HUES64 (cell line): ENCODE measurements at regions not wholly inside any gene's neighbourhood (a gene's known extent, or its start where the extent isn't known, plus 50 kb on each side); places are given as distances from the start of the nearest gene placed in this dataset.

Experiments used
- H3K27ac ChIP-seq: 2 replicates; pipeline ENCODE4 v1.7.0; 2013; ENCODE audit warnings: low read depth, low read length, inconsistent platforms
- H3K27me3 ChIP-seq: 2 replicates; pipeline ENCODE4 v1.6.1; 2013; ENCODE audit warnings: mild to moderate bottlenecking, low read length; ENCODE audit not compliant: insufficient read depth
- H3K36me3 ChIP-seq: 2 replicates; pipeline ENCODE4 v1.6.1; 2013; ENCODE audit warnings: mild to moderate bottlenecking, low read length; ENCODE audit not compliant: insufficient read depth
- H3K4me1 ChIP-seq: 2 replicates; pipeline ENCODE4 v1.6.1; 2013; ENCODE audit warnings: mild to moderate bottlenecking, low read length, moderate library complexity; ENCODE audit not compliant: insufficient read depth
- H3K4me3 ChIP-seq: 2 replicates; pipeline ENCODE4 v1.5.1; 2013; ENCODE audit warnings: mild to moderate bottlenecking, low read length, moderate library complexity
- H3K9ac ChIP-seq: 2 replicates; pipeline ENCODE4 v1.6.1; 2013; ENCODE audit warnings: mild to moderate bottlenecking, low read depth, low read length
- H3K9me3 ChIP-seq: 2 replicates; pipeline ENCODE4 v1.6.1; 2013; ENCODE audit warnings: low read depth, low read length; ENCODE audit not compliant: insufficient read depth
- WGBS: fragments of 150-250, 120-280 bp; methylation state at CpG from one replicate; pipeline ENCODE4 v1.1.7; 2013; ENCODE audit warnings: missing lambda C conversion rate; 5-methylcytosine and 5-hydroxymethylcytosine counted together

DNA sequence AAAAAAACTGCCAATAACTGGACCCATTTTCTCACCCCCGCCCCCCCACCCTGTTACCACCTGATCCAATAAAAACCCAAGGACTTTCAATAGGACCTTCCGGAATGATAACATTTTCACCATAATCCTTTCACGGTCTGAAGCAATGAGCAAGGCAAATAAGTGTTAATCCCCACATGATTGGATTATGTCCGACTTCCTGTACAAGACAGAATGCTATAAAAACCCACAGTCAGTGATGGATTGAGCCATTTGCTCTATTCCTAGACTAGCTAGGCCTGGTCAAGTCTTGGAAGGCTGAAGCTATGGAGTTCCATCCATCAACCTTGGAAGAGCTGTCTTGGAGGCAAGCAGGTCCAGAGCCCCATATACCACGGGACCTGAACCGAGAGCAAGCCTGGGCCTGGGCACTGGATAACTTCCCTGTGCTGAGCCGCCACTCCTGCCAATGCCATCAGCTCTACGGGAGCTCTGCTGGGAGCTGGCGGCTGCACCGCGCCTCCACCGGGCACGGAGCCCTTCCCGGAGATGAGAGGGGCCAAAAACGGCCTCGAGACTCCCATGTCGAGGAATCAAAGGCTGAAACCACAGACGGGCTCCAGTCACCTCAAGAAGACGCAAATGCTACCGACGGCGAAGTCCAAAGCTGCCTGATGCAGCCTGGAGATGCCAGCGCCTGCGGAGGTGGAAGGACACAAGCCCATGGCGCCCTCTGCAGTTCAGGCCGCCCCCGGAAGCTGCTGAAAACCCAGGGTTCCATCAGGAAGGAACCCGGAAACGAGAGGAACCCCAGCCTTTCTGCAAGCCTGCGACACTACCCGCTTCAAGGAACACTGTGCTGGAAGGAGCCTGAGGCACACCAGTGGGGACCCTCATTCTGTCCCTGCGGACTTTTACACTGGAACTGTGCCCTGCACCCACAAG, 69.2 kb downstream of the ANXA2R start:
- Histone ChIP-seq H3K9me3 (no peaks in the 10 kb centered on the region), H3K27ac (no peak overlapping the region), H3K36me3 (no peaks in the 10 kb centered on the region), H3K27me3 (no peaks in the 10 kb centered on the region), H3K4me1 (no peaks in the 10 kb centered on the region), H3K9ac (no peak overlapping the region), H3K4me3 (no peak overlapping the region)
- WGBS: 85% methylated on average over 31 of the region's 32 CpGs

DNA sequence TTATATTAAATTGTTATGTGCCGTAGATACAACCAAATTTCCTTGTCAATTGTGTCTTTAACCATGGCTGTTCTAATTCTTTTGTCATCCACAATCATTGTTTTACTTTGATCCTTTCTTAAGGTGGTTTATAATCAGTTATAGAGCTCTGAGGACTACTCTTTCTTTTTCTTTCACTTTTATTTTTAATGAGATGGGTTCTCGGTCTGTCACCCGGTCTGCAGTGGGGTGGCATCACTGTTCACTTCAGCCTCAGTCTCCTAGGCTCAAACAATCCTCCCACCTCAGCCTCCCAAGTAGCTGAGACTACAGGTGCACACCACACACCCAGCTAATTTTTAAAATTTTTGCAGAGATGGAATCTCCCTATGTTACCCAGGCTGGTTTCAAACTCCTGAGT, 74.2 kb downstream of the ANXA2R start:
- Histone ChIP-seq H3K27me3 (no peaks in the 10 kb centered on the region), H3K9me3 (no peaks in the 10 kb centered on the region), H3K4me1 (no peaks in the 10 kb centered on the region), H3K27ac (no peak overlapping the region), H3K4me3 (no peak overlapping the region), H3K9ac (no peak overlapping the region), H3K36me3 (no peaks in the 10 kb centered on the region)
- 68% methylated on average over 2 of the region's 3 CpGs for WGBS

DNA sequence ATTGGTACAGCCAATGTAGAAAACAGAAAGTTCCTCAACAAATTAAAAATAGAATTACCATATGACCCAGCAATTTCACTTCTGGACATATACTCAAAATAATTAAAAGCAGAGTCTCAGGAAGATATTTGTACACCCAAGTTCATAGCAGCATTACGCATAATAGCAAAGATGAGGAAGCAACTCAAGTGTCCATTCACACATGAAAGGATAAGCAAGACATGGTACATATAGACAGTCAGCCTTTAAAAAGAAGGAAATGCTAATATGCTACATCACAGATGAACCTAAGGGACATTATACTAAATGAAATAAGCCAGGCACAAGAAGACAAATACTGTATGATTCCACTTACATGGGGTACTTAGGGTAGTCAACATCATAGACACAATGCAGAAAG, 76.7 kb downstream of the ANXA2R start:
- H3K27ac ChIP-seq: no peak overlapping the region
- H3K27me3 ChIP-seq: no peaks in the 10 kb centered on the region
- WGBS: 95% methylated on average over 1 of the region's 1 CpG
- no peaks in the 10 kb centered on the region for H3K36me3 ChIP-seq
- no peaks in the 10 kb centered on the region for H3K4me1 ChIP-seq
- H3K4me3 ChIP-seq: no peak overlapping the region
- no peaks in the 10 kb centered on the region for H3K9me3 ChIP-seq
- no peak overlapping the region for H3K9ac ChIP-seq

DNA sequence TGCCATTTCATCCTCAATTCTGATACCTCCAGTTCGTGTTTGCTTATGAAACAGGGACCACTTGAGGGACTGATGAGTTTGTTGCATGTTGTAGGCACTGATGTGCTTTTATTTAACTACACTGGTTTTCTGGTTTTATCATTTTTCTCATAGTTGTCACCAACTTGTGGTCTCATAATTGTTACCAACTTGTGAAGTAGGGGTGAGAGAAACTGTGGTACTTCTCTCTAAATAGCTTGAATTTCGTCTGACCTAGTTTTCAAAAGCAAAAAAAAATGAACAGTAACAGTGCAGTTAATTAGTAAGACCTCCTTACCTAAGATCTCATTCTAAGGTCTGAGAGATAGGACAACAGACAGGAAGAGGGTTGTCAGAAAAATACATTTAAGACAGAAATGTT, 78.0 kb downstream of the ANXA2R start:
- WGBS: 95% methylated on average over 2 of the region's 2 CpGs
- H3K27me3 ChIP-seq: no peaks in the 10 kb centered on the region; the same call in 1 of the 2 replicates
- H3K36me3 ChIP-seq: no peaks in the 10 kb centered on the region
- no peak overlapping the region for H3K9ac ChIP-seq
- no peak overlapping the region for H3K27ac ChIP-seq
- no peaks in the 10 kb centered on the region for H3K4me1 ChIP-seq
- H3K4me3 ChIP-seq: no peak overlapping the region
- no peaks in the 10 kb centered on the region for H3K9me3 ChIP-seq

DNA sequence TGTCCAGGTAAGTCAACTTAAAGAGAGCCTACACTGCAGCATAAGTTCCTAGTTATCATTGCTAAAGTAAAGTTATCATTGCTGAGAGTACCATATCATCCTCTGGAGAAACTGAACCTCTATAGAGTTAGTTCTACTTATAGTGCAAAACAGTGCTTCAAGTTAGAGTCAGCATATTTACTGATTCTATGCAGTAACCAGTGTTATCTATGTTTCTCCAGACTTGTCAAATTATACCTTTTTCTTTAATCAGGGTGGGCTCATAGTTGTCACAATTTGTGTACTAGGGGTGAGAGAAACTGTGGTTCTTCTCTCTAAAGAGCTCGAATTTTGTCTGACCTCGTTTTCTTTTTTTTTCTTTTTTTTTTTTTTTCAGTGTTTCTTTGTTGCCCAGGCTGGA, 79.6 kb downstream of the ANXA2R start:
- Histone ChIP-seq H3K4me3 (no peak overlapping the region), H3K4me1 (no peaks in the 10 kb centered on the region), H3K36me3 (no peaks in the 10 kb centered on the region), H3K9ac (no peak overlapping the region), H3K27ac (no peak overlapping the region), H3K27me3 (no peaks in the 10 kb centered on the region; the same call in 1 of the 2 replicates), H3K9me3 (no peaks in the 10 kb centered on the region)
- WGBS: 93% methylated on average over 2 of the region's 2 CpGs

DNA sequence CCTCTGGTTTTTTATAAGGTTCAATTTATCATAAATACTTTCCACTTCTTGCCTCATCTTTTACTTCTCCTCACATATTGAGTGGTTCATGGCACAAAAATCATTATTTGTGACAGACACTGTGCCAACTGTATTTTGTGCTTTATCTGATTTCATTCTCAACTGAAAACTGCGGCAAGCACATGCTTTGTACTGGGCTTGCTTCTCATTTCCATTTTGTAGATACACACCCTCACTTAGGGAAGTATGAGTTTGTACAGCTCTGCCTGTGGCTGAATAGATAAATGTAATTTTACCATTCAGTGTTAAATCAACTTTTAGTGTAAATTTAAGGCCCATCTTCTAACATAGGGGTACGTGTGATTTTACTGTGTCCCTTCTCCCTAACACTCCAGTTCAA, 83.6 kb downstream of the ANXA2R start:
- Histone ChIP-seq H3K36me3 (no peaks in the 10 kb centered on the region), H3K9ac (no peak overlapping the region), H3K27ac (no peak overlapping the region), H3K4me1 (no peaks in the 10 kb centered on the region), H3K4me3 (no peak overlapping the region), H3K27me3 (no peaks in the 10 kb centered on the region; the same call in 1 of the 2 replicates), H3K9me3 (peaks cover 6% of the 10 kb centered on the region)
- 90% methylated on average over 2 of the region's 2 CpGs for WGBS

DNA sequence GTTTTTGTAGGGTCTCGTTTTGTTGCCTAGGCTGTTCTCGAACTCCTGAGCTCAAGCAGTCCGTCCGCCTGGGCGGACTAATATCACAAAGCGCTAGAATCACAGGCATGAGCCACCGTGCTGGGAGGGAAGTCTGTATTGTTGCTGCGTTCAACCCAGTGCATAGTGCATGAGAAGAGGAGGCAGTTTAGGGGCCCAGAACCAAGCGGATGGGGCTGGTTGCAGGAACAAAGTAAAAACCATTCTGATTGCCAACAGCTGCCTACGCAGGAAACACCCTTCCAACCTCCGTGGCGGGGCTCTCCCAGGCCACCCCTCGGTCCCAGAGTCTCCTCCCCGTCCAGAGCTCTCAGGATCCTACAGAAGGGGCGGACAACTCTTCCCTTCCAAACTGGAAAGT, 87.1 kb downstream of the ANXA2R start:
- H3K9me3 ChIP-seq: peaks cover 15% of the 10 kb centered on the region
- no peak overlapping the region for H3K4me3 ChIP-seq
- H3K9ac ChIP-seq: no peak overlapping the region
- H3K4me1 ChIP-seq: 0 out of 2 replicates have a peak, but pooled peaks cover 4% of the 10 kb centered on the region
- no peak overlapping the region for H3K27ac ChIP-seq
- 91% methylated on average over 15 of the region's 15 CpGs for WGBS
- no peaks in the 10 kb centered on the region for H3K36me3 ChIP-seq
- no peaks in the 10 kb centered on the region; the same call in 1 of the 2 replicates for H3K27me3 ChIP-seq

DNA sequence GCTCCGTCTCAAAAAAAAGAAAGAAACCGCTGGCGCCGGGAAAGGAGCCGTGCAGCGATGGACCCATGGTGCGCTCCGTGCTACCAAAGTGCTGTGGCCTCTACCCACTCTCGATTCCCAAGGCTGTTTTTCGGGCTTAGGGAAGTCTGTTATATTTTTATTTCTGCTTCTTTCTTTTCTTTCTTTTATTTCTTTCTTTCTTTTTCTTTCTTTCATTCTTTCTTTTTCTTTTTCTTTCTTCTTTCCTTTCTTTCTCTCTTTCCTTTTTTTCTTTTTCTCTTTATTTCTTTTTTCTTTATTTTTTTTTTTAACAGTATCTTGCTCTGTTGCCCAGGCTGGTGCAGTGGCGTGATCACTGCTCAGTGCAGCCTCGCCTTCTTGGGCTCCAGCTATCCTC, 87.5 kb downstream of the ANXA2R start:
- Histone ChIP-seq H3K27me3 (no peaks in the 10 kb centered on the region; the same call in 1 of the 2 replicates), H3K27ac (no peak overlapping the region), H3K36me3 (no peaks in the 10 kb centered on the region), H3K4me3 (no peak overlapping the region), H3K9ac (no peak overlapping the region), H3K9me3 (peaks cover 15% of the 10 kb centered on the region), H3K4me1 (0 out of 2 replicates have a peak, but pooled peaks cover 4% of the 10 kb centered on the region)
- WGBS: 98% methylated on average over 12 of the region's 12 CpGs

DNA sequence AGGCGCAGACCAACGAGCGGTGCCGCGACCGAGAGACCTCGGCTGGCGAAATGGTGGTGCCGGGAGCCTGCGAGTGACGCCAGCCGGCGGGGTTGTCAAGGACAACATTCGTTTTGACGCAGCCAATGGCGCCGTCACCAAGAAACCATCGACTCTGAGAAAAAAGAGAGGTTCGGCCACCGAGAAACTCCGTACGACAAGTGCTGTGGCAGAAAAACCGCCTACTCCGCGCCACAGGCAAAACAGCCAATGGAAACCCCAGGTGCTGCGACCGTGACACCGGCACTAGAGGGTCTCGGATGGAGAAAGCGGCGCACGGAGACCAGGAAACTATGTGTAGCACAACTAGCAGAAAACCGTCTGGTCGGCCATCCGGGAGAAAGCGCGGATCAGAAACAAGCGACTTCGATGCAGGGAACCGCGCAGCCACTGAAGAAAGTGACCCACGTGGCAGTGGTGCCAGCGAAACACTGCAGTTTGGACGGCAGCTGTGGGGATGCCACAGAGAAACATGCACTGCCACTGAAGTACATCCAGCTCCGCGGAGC, 88.8 kb downstream of the ANXA2R start:
- no peak overlapping the region for H3K27ac ChIP-seq
- WGBS: 97% methylated on average over 46 of the region's 46 CpGs
- H3K4me1 ChIP-seq: 0 out of 2 replicates have a peak, but pooled peaks cover 4% of the 10 kb centered on the region
- no peak overlapping the region for H3K9ac ChIP-seq
- H3K36me3 ChIP-seq: no peaks in the 10 kb centered on the region
- no peak overlapping the region for H3K4me3 ChIP-seq
- H3K27me3 ChIP-seq: no peaks in the 10 kb centered on the region
- H3K9me3 ChIP-seq: peaks cover 15% of the 10 kb centered on the region

DNA sequence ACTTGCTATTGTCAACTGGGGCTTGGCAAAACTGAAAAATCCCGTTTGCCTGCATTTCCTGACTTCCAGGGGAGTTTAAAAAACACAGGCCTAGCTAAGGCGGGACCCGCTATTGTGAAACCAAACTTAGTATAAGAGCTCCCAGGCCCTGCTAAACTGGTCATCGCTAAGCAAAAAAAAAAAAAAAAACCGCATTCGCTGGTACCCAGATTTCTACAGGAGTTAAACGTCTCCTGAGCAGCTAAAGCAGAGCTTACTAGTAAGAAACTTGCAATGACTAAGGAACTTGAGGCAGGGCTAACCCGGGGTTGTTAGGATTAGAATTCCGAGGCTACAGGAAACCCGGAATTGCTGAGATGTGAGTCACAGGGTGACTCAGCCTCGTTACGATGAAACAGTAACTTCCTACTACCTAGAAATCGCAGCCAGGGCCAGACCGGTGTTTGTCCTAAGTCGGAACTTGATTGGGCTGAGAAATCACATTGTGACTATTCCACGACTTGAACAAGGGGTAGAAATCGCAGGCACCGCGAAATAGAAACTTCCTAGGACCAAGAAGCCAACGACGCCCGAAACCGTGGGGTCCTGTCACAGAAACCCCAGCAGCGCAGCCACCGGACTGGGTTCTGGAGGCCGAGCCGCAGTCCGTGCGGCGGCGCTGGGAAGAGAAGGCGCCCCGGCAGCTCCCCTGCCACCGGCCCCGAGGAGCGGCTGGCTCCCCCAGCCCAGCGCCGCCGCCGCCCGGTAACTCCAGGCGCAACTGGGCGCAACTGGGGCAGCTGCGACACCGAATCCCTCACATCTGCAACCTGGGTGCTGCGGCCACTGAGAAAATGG, 89.4 kb downstream of the ANXA2R start:
- H3K4me1 ChIP-seq: 0 out of 2 replicates have a peak, but pooled peaks cover 4% of the 10 kb centered on the region
- H3K9ac ChIP-seq: 0 out of 2 replicates have a peak overlapping the region, but pooled peaks have one; percentile 31
- H3K4me3 ChIP-seq: no peak overlapping the region
- no peaks in the 10 kb centered on the region for H3K36me3 ChIP-seq
- 91% methylated on average over 46 of the region's 46 CpGs for WGBS
- H3K27ac ChIP-seq: peak overlapping the region; percentile 41
- H3K9me3 ChIP-seq: peaks cover 15% of the 10 kb centered on the region
- no peaks in the 10 kb centered on the region for H3K27me3 ChIP-seq

DNA sequence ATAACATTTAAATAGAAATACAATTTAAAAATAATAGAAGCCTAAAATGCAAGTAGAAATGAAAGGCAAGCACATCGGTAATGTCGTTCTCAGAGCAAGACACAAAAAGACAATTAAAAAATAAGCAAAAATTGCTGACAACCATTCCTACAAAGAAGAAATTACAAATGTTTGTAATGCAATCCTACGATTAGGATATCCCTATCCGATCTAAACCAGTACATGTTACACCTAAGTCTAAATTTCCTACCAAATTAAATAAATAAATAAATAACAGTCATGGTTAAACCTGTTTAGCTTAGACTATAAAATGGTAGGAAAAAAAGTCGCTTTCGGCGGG, 90.0 kb downstream of the ANXA2R start:
- Histone ChIP-seq H3K4me3 (no peak overlapping the region), H3K4me1 (0 out of 2 replicates have a peak, but pooled peaks cover 4% of the 10 kb centered on the region), H3K27me3 (no peaks in the 10 kb centered on the region), H3K36me3 (no peaks in the 10 kb centered on the region), H3K27ac (peak overlapping the region; percentile 41; the same call in 1 of the 2 replicates), H3K9ac (0 out of 2 replicates have a peak overlapping the region, but pooled peaks have one; percentile 31), H3K9me3 (peaks cover 15% of the 10 kb centered on the region)
- WGBS: 97% methylated on average over 7 of the region's 7 CpGs
